Lower lobe of right lung (tissue), 2 donors: ENCODE measurements at regions not wholly inside any gene's neighbourhood (a gene's known extent, or its start where the extent isn't known, plus 50 kb on each side); places are given as distances from the start of the nearest gene placed in this dataset.

Source experiments
- ATAC-seq, 2 donors: fragments of 200-7000 bp; cut with Tn5 transposase; one replicate each; pipeline ENCODE4 v1.9.1; 2020 to 2022; ENCODE audit warnings: mild to moderate bottlenecking in 2 of 2, moderate library complexity in 2 of 2
- DNase-seq: peaks from one replicate; pipeline ENCODE4 v3.0.0-alpha.2; 2020
- H3K27ac ChIP-seq: fragments of 200-600 bp; one replicate; pipeline ENCODE4 v1.8.0; 2022
- H3K27me3 ChIP-seq: fragments of 200-600 bp; one replicate; pipeline ENCODE4 v1.8.0; 2022; ENCODE audit warnings: low read depth
- H3K36me3 ChIP-seq: fragments of 200-600 bp; one replicate; pipeline ENCODE4 v1.8.0; 2022; ENCODE audit warnings: mild to moderate bottlenecking
- H3K4me1 ChIP-seq: fragments of 200-600 bp; one replicate; pipeline ENCODE4 v1.8.0; 2022
- H3K4me3 ChIP-seq: fragments of 200-600 bp; one replicate; pipeline ENCODE4 v1.8.0; 2022; ENCODE audit warnings: mild to moderate bottlenecking
- H3K9me3 ChIP-seq: fragments of 200-600 bp; one replicate; pipeline ENCODE4 v1.8.0; 2022
- intact Hi-C: fragments of 100-400 bp; cut with DNase I; formaldehyde crosslinking; loops from one replicate; pipeline ENCODE4 v1.11.0; 2022
- TF ChIP-seq, protein P1 (sequence below): fragments of 200-600 bp; IDR thresholded peaks from one replicate; pipeline ENCODE4 v1.8.0; 2022; ENCODE audit warnings: antibody characterized with exemption, mild to moderate bottlenecking
- donor health status: DM: no; HTN: yes; CAD: no; lungs with severe emphysema.

DNA sequence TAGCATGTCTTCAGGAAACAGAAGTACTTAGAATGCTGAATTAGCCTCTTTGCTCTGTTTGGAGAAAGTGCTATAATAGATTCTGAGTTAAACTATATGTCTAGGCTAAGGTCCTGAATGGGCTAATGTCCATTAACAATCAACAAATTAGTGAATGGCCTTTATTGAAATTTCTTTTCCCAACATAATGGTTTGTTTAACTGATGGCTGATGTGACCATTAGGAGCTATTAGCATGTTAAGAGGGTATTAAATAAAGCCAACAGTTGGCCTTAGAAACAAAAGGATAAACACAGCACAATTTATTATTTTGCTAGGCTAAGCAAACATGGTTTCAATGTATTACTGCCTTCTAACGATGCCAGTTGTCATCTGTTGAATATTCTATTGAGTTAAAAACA lies 234.3 kb upstream of the HS3ST5 start:
- ATAC-seq (no peak), DNase-seq (no peak)
- no peaks in the 10 kb centered on the region for H3K4me1 ChIP-seq
- no peak overlapping the region for H3K4me3 ChIP-seq
- no peaks in the 10 kb centered on the region for H3K9me3 ChIP-seq
- H3K27me3 ChIP-seq: no peaks in the 10 kb centered on the region
- TF ChIP-seq, protein P1, sequence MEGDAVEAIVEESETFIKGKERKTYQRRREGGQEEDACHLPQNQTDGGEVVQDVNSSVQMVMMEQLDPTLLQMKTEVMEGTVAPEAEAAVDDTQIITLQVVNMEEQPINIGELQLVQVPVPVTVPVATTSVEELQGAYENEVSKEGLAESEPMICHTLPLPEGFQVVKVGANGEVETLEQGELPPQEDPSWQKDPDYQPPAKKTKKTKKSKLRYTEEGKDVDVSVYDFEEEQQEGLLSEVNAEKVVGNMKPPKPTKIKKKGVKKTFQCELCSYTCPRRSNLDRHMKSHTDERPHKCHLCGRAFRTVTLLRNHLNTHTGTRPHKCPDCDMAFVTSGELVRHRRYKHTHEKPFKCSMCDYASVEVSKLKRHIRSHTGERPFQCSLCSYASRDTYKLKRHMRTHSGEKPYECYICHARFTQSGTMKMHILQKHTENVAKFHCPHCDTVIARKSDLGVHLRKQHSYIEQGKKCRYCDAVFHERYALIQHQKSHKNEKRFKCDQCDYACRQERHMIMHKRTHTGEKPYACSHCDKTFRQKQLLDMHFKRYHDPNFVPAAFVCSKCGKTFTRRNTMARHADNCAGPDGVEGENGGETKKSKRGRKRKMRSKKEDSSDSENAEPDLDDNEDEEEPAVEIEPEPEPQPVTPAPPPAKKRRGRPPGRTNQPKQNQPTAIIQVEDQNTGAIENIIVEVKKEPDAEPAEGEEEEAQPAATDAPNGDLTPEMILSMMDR: no peak
- intact Hi-C loops: no loop called here
- H3K27ac ChIP-seq: no peak overlapping the region
- H3K36me3 ChIP-seq: no peaks in the 10 kb centered on the region

GRCh38 chr6:114576330-114576729 lies 233.5 kb upstream of the HS3ST5 start:
- intact Hi-C loops: no loop called here
- H3K27ac ChIP-seq: no peak overlapping the region
- H3K27me3 ChIP-seq: no peaks in the 10 kb centered on the region
- TF ChIP-seq, protein P1: no peak
- no peak for ATAC-seq
- H3K4me3 ChIP-seq: no peak overlapping the region
- H3K9me3 ChIP-seq: no peaks in the 10 kb centered on the region
- no peak for DNase-seq
- no peaks in the 10 kb centered on the region for H3K36me3 ChIP-seq
- H3K4me1 ChIP-seq: no peaks in the 10 kb centered on the region

DNA sequence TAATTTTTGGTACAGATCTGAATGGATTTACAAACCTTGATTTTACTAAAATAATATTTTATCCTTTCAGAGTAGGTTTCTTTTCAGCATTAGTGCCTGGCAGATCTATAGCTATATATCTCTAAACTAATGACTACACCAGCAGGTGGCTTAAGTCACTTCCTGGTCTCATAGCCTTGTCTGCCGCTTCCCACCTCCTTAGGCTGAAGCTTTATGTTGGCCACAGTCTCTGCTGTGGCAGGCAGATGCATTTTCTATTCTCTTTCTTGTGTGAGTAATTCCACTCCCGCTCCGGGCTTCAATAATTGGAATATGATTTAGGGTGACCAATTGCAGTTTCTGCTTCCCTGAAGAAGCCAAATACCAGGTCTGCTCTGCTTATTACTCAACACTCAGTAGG lies 226.8 kb upstream of the HS3ST5 start:
- no peaks in the 10 kb centered on the region for H3K9me3 ChIP-seq
- no peak overlapping the region for H3K27ac ChIP-seq
- DNase-seq (no peak), ATAC-seq (no peak)
- intact Hi-C loops: no loop called here
- H3K4me1 ChIP-seq: no peaks in the 10 kb centered on the region
- H3K4me3 ChIP-seq: no peak overlapping the region
- no peaks in the 10 kb centered on the region for H3K36me3 ChIP-seq
- H3K27me3 ChIP-seq: no peaks in the 10 kb centered on the region
- TF ChIP-seq, protein P1: no peak

- Histone ChIP-seq H3K27me3 (no peaks in the 10 kb centered on the region), H3K9me3 (no peaks in the 10 kb centered on the region), H3K27ac (no peak overlapping the region), H3K4me3 (no peak overlapping the region), H3K4me1 (no peaks in the 10 kb centered on the region), H3K36me3 (no peaks in the 10 kb centered on the region)
- DNase-seq (no peak), ATAC-seq (no peak)
- TF ChIP-seq, protein P1: no peak
- intact Hi-C loops: no loop called here
These were observed 221.6 kb upstream of the HS3ST5 start for GRCh38 chr6:114564302-114564933.

GRCh38 chr6:114559419-114559818 lies 216.6 kb upstream of the HS3ST5 start:
- Histone ChIP-seq H3K27ac (no peak overlapping the region), H3K4me3 (no peak overlapping the region), H3K9me3 (peaks cover 5% of the 10 kb centered on the region), H3K36me3 (no peaks in the 10 kb centered on the region), H3K27me3 (no peaks in the 10 kb centered on the region), H3K4me1 (no peaks in the 10 kb centered on the region)
- TF ChIP-seq, protein P1: no peak
- DNase-seq (no peak), ATAC-seq (no peak)
- intact Hi-C loops: no loop called here
